ENCODE measurements at regions not wholly inside any gene's neighbourhood (a gene's known extent, or its start where the extent isn't known, plus 50 kb on each side); places are given as distances from the start of the nearest gene placed in this dataset.

GRCh38 chr4:141833209-141833608 is 196.8 kb downstream of the IL15 start:
- ATAC-seq (no peak), FAIRE-seq (no peak), DNase-seq (ENCODE audit: low spot score) (no peak)
- peaks cover 6% of the 10 kb centered on the region; the same call in 1 of the 2 replicates for H3K9me3 ChIP-seq (ENCODE audit: low read length)
- no peak overlapping the region for H3K4me3 ChIP-seq (replicated peaks in 1 of 3; ENCODE audit: insufficient read depth in 1 of 3, low read depth in 2 of 3, low read length in 3 of 3)
- H3K79me2 ChIP-seq (ENCODE audit: insufficient read depth, low read length) = no peaks in the 10 kb centered on the region
- H3K27ac ChIP-seq (ENCODE audit: extremely low read length, insufficient read depth, low read length) = no peak overlapping the region
- H2AFZ ChIP-seq (ENCODE audit: low read length) = no peak overlapping the region
- in situ Hi-C loops (cut with HindIII; ENCODE audit: extremely low pct_ligation_motif_present, low pct_unique_long_range_greater_than_20kb) = no loop called here
- H3K36me3 ChIP-seq (replicated peaks in 1 of 2; ENCODE audit: control insufficient read depth in 1 of 2, insufficient read depth in 2 of 2, low read length in 2 of 2) = no peaks in the 10 kb centered on the region
- intact Hi-C loops (cut with micrococcal nuclease; ENCODE audit: unreplicated experiment) = no loop called here
- H3K27me3 ChIP-seq (ENCODE audit: control insufficient read depth in 1 of 2, insufficient read depth in 2 of 2, low read length in 2 of 2) = no peaks in the 10 kb centered on the region
- no peaks in the 10 kb centered on the region for H4K20me1 ChIP-seq (ENCODE audit: insufficient read depth, low read length)
- no peaks in the 10 kb centered on the region for H3K4me1 ChIP-seq (ENCODE audit: insufficient read depth, low read length)
- POLR2A ChIA-PET = no interaction called here
- H3K4me2 ChIP-seq (ENCODE audit: low read depth, low read length) = no peak overlapping the region
- CTCF ChIA-PET (ENCODE audit: low intra/inter-chr PET ratio, low total read pairs) = no interaction called here
- TF ChIP-seq KDM5A (IDR thresholded peaks at IDR 0.05; ENCODE audit: borderline replicate concordance, low read length) (no peak), ZFX (CRISPR knock-in tag; IDR thresholded peaks at IDR 0.05; ENCODE audit: low read depth) (no peak), NFYC (CRISPR knock-in tag; IDR thresholded peaks at IDR 0.05) (no peak), NFKB2 (CRISPR knock-in tag; IDR thresholded peaks at IDR 0.05; ENCODE audit: borderline replicate concordance) (no peak), MIER2 (CRISPR knock-in tag; IDR thresholded peaks at IDR 0.05) (no peak), ZNF282 (IDR thresholded peaks at IDR 0.05; ENCODE audit: partially characterized antibody) (no peak), ZNF274 (CRISPR knock-in tag; IDR thresholded peaks at IDR 0.05) (no peak), HHEX (CRISPR knock-in tag; IDR thresholded peaks at IDR 0.05) (no peak), PHF20 (CRISPR knock-in tag; IDR thresholded peaks at IDR 0.05) (no peak), ZNF256 (CRISPR knock-in tag; conservative IDR thresholded peaks at IDR 0.05) (no peak), DRAP1 (CRISPR knock-in tag; IDR thresholded peaks at IDR 0.05) (no peak), BORCS8-MEF2B (CRISPR knock-in tag; IDR thresholded peaks at IDR 0.05) (no peak), MYC (CRISPR knock-in tag; IDR thresholded peaks at IDR 0.05; ENCODE audit: borderline replicate concordance) (no peak), ZNF564 (CRISPR knock-in tag; IDR thresholded peaks at IDR 0.05) (no peak), ZNF12 (CRISPR knock-in tag; IDR thresholded peaks at IDR 0.05) (no peak)
- TF ChIP-seq, protein P1, sequence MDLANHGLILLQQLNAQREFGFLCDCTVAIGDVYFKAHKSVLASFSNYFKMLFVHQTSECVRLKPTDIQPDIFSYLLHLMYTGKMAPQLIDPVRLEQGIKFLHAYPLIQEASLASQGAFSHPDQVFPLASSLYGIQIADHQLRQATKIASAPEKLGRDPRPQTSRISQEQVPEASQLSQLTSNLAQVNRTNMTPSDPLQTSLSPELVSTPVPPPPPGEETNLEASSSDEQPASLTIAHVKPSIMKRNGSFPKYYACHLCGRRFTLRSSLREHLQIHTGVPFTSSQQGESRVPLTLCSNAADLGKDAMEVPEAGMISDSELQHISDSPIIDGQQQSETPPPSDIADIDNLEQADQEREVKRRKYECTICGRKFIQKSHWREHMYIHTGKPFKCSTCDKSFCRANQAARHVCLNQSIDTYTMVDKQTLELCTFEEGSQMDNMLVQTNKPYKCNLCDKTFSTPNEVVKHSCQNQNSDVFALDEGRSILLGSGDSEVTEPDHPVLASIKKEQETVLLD (CRISPR knock-in tag; IDR thresholded peaks at IDR 0.05; ENCODE audit: low read depth) = no peak
- TF ChIP-seq, protein P2, sequence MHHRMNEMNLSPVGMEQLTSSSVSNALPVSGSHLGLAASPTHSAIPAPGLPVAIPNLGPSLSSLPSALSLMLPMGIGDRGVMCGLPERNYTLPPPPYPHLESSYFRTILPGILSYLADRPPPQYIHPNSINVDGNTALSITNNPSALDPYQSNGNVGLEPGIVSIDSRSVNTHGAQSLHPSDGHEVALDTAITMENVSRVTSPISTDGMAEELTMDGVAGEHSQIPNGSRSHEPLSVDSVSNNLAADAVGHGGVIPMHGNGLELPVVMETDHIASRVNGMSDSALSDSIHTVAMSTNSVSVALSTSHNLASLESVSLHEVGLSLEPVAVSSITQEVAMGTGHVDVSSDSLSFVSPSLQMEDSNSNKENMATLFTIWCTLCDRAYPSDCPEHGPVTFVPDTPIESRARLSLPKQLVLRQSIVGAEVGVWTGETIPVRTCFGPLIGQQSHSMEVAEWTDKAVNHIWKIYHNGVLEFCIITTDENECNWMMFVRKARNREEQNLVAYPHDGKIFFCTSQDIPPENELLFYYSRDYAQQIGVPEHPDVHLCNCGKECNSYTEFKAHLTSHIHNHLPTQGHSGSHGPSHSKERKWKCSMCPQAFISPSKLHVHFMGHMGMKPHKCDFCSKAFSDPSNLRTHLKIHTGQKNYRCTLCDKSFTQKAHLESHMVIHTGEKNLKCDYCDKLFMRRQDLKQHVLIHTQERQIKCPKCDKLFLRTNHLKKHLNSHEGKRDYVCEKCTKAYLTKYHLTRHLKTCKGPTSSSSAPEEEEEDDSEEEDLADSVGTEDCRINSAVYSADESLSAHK (CRISPR knock-in tag; IDR thresholded peaks at IDR 0.05; ENCODE audit: borderline replicate concordance) = no peak
- TF ChIP-seq, protein P3, sequence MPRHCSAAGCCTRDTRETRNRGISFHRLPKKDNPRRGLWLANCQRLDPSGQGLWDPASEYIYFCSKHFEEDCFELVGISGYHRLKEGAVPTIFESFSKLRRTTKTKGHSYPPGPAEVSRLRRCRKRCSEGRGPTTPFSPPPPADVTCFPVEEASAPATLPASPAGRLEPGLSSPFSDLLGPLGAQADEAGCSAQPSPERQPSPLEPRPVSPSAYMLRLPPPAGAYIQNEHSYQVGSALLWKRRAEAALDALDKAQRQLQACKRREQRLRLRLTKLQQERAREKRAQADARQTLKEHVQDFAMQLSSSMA (CRISPR knock-in tag; IDR thresholded peaks at IDR 0.05) = no peak
- TF ChIP-seq, protein P4, sequence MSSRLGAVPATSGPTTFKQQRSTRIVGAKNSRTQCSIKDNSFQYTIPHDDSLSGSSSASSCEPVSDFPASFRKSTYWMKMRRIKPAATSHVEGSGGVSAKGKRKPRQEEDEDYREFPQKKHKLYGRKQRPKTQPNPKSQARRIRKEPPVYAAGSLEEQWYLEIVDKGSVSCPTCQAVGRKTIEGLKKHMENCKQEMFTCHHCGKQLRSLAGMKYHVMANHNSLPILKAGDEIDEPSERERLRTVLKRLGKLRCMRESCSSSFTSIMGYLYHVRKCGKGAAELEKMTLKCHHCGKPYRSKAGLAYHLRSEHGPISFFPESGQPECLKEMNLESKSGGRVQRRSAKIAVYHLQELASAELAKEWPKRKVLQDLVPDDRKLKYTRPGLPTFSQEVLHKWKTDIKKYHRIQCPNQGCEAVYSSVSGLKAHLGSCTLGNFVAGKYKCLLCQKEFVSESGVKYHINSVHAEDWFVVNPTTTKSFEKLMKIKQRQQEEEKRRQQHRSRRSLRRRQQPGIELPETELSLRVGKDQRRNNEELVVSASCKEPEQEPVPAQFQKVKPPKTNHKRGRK (CRISPR knock-in tag; IDR thresholded peaks at IDR 0.05) = no peak
- WGBS (ENCODE audit: low lambda C conversion rate) = 73% methylated on average over 4 of the region's 4 CpGs
- H3K9ac ChIP-seq (ENCODE audit: insufficient read depth, low read depth, low read length) = no peak overlapping the region
- no TSS peak for BruUV-seq (replicated peaks)
